A549 (cell line): ENCODE measurements at regions not wholly inside any gene's neighbourhood (a gene's known extent, or its start where the extent isn't known, plus 50 kb on each side); places are given as distances from the start of the nearest gene placed in this dataset.

Source experiments
- ATAC-seq, 2 experiments: fragments of 200-7000 bp in 1 of 2; fragments of >200 bp in 1 of 2; cut with Nextera tagmentation in 1 of 2; cut with Tn5 transposase in 1 of 2; 3 replicates each; pipeline versions ENCODE4 v1.8.0 to v1.9.1; 2018 to 2020; ENCODE audit warnings: mild to moderate bottlenecking in 1 of 2, moderate library complexity in 1 of 2
- CTCF ChIA-PET: fragments of 300-600 bp; sonication (Branson Sonifier 250); formaldehyde crosslinking; extraction: SDS; loops from one replicate; lab custom pipeline; 2021; ENCODE audit warnings: antibody characterized with exemption, inconsistent platforms; lab: Yijun Ruan, JAX
- POLR2A ChIA-PET: fragments of 350-600 bp; formaldehyde crosslinking; extraction: SDS; loops from one replicate; lab custom pipeline; 2021; ENCODE audit warnings: antibody characterized with exemption, inconsistent platforms; lab: Yijun Ruan, JAX
- DNase-seq, 2 experiments: peaks; one replicate each; pipeline versions ENCODE4 v3.0.0 to v3.0.0-alpha.2; 2011 to 2016; ENCODE audit warnings: low read depth in 1 of 2, low spot score in 1 of 2
- FAIRE-seq: peaks from 2 replicates; lab custom pipeline; 2011; peaks lifted over from hg19 to GRCh38; lab: Jason Lieb, UNC
- H3K27ac ChIP-seq, 2 experiments: fragments of >200 bp; sonication (Bioruptor Twin); formaldehyde crosslinking; 3 replicates each; pipeline ENCODE4 v1.5.1; 2016 to 2017
- H3K4me1 ChIP-seq: fragments of >200 bp; sonication (Bioruptor Twin); formaldehyde crosslinking; 3 replicates; pipeline ENCODE4 v1.6.1; 2016
- H3K4me2 ChIP-seq: fragments of >200 bp; sonication (Bioruptor Twin); formaldehyde crosslinking; 3 replicates; pipeline ENCODE4 v1.6.1; 2016
- H3K4me3 ChIP-seq: fragments of >200 bp; sonication (Bioruptor Twin); formaldehyde crosslinking; 3 replicates; pipeline ENCODE4 v1.5.1; 2016
- H3K9me3 ChIP-seq: fragments of >200 bp; sonication (Bioruptor Twin); formaldehyde crosslinking; 3 replicates; pipeline ENCODE4 v1.6.1; 2016
- CBX8 ChIP-seq: fragments of 200-600 bp; sonication (generic); IDR thresholded peaks from 2 replicates; pipeline ENCODE4 v1.6.1; 2016
- CHD4 ChIP-seq: fragments of 200-600 bp; sonication (generic); IDR thresholded peaks from 2 replicates; pipeline ENCODE4 v1.6.1; 2016; ENCODE audit warnings: antibody characterized with exemption, mild to moderate bottlenecking, borderline replicate concordance
- EHMT2 ChIP-seq: fragments of 200-600 bp; sonication (generic); IDR thresholded peaks from 2 replicates; pipeline ENCODE4 v1.6.1; 2016; ENCODE audit warnings: antibody characterized with exemption, low read depth, mild to moderate bottlenecking, moderate library complexity
- ELK1 ChIP-seq: fragments of 150-350 bp; IDR thresholded peaks from 2 replicates; pipeline ENCODE4 v1.6.1; 2014; ENCODE audit warnings: low read depth, mild to moderate bottlenecking, low read length
- FOSB ChIP-seq: fragments of 250-450 bp; sonication (Bioruptor Pico); IDR thresholded peaks from 2 replicates; pipeline ENCODE4 v1.5.0; 2020; ENCODE audit warnings: mild to moderate bottlenecking, moderate library complexity
- GATA3 ChIP-seq: IDR thresholded peaks from 2 replicates; pipeline ENCODE4 v1.6.1; 2012; ENCODE audit warnings: borderline replicate concordance
- JUN ChIP-seq, 2 experiments: fragments of >200 bp; sonication (Bioruptor Twin); formaldehyde crosslinking; IDR thresholded peaks; 2 replicates in 1 of 2; 3 replicates in 1 of 2; pipeline ENCODE4 v1.6.1; 2016 to 2017
- JUNB ChIP-seq: fragments of >200 bp; sonication (Bioruptor Twin); formaldehyde crosslinking; IDR thresholded peaks from 2 replicates; pipeline ENCODE4 v1.6.1; 2016
- MAFK ChIP-seq: fragments of 450-650 bp; IDR thresholded peaks from 2 replicates; pipeline ENCODE4 v1.6.1; 2014; ENCODE audit not compliant: partially characterized antibody
- NFE2L2 ChIP-seq: fragments of 150-350 bp; conservative IDR thresholded peaks from 2 replicates; pipeline ENCODE4 v1.6.1; 2014; ENCODE audit warnings: low read length
- PHF8 ChIP-seq: fragments of 200-600 bp; sonication (generic); IDR thresholded peaks from 2 replicates; pipeline ENCODE4 v1.6.1; 2016; ENCODE audit warnings: low read depth, mild to moderate bottlenecking, antibody characterized with exemption, moderate library complexity, borderline replicate concordance
- POLR2AphosphoS2 ChIP-seq: conservative IDR thresholded peaks from 2 replicates; pipeline ENCODE4 v1.6.1; 2012; ENCODE audit warnings: low read length, improper control_type of control experiment, inconsistent platforms
- RARB ChIP-seq: fragments of 250-450 bp; sonication (Bioruptor Pico); IDR thresholded peaks from 2 replicates; pipeline ENCODE4 v1.8.0; 2021; ENCODE audit warnings: mild to moderate bottlenecking, moderate library complexity
- REST ChIP-seq: fragments of 200-600 bp; sonication (generic); IDR thresholded peaks from 2 replicates; pipeline ENCODE4 v1.6.1; 2016; ENCODE audit warnings: antibody characterized with exemption, mild to moderate bottlenecking, moderate library complexity
- RFX5 ChIP-seq: fragments of 450-650 bp; IDR thresholded peaks from 2 replicates; pipeline ENCODE4 v1.7.1; 2014; ENCODE audit warnings: antibody characterized with exemption, mild to moderate bottlenecking, moderate library complexity
- SMC3 ChIP-seq: fragments of >200 bp; sonication (Bioruptor Twin); formaldehyde crosslinking; IDR thresholded peaks from 3 replicates; pipeline ENCODE4 v1.6.1; 2018; ENCODE audit warnings: inconsistent platforms
- WGBS: methylation state at CpG from one replicate; pipeline ENCODE4 v1.1.6; 2017; ENCODE audit errors: missing lambda C conversion rate; 5-methylcytosine and 5-hydroxymethylcytosine counted together

GRCh38 chr6:170066679-170067078 is 224.2 kb downstream of the DLL1 start:
- FAIRE-seq, result no peak
- Histone ChIP-seq H3K9me3 (no peaks in the 10 kb centered on the region), H3K27ac (no peak overlapping the region), H3K4me3 (no peak overlapping the region), H3K4me1 (no peaks in the 10 kb centered on the region), H3K4me2 (no peak overlapping the region)
- no peak for ATAC-seq
- ChIA-PET POLR2A (no interaction called here), CTCF (no interaction called here)
- no peak for TF ChIP-seq JUN (IDR thresholded peaks at IDR 0.05)
- TF ChIP-seq FOSB (CRISPR knock-in tag), result no peak
- TF ChIP-seq RARB (CRISPR knock-in tag), result no peak
- DNase-seq, result no peak
- 27% methylated on average over 7 of the region's 8 CpGs for WGBS

- ChIA-PET CTCF (no interaction called here), POLR2A (no interaction called here)
- H3K4me3 ChIP-seq, result no peak overlapping the region
- FAIRE-seq, result no peak
- H3K9me3 ChIP-seq, result no peaks in the 10 kb centered on the region
- WGBS, result 42% methylated on average over 10 of the region's 16 CpGs
- H3K4me1 ChIP-seq, result no peaks in the 10 kb centered on the region
- H3K27ac ChIP-seq, result no peak overlapping the region
- H3K4me2 ChIP-seq, result no peak overlapping the region
- TF ChIP-seq PHF8, result no peak
- TF ChIP-seq REST, result no peak
- DNase-seq, result no peak
- no peak for ATAC-seq
Measured at GRCh38 chr6:170063851-170064602, 226.9 kb downstream of the DLL1 start.

GRCh38 chr6:170063431-170063830 is 227.4 kb downstream of the DLL1 start:
- no peak overlapping the region for H3K27ac ChIP-seq
- TF ChIP-seq ELK1 (no peak), PHF8 (no peak), RFX5 (no peak), POLR2AphosphoS2 (no peak), CHD4 (no peak), GATA3 (no peak), NFE2L2 (no peak), MAFK (no peak)
- ChIA-PET CTCF (no interaction called here), POLR2A (no interaction called here)
- no peaks in the 10 kb centered on the region for H3K9me3 ChIP-seq
- no peak for FAIRE-seq
- H3K4me1 ChIP-seq, result no peaks in the 10 kb centered on the region
- no peak for DNase-seq
- no peak for ATAC-seq
- WGBS, result 67% methylated on average over 7 of the region's 16 CpGs
- H3K4me3 ChIP-seq, result no peak overlapping the region
- H3K4me2 ChIP-seq, result no peak overlapping the region

GRCh38 chr6:170062915-170063241 is 228.0 kb downstream of the DLL1 start:
- H3K4me3 ChIP-seq, result no peak overlapping the region
- no peak for FAIRE-seq
- no peak for TF ChIP-seq CBX8
- TF ChIP-seq JUNB, result no peak
- TF ChIP-seq SMC3, result no peak
- no peak for TF ChIP-seq EHMT2
- TF ChIP-seq, all 56 proteins: peak for 0
- ATAC-seq (no peak), DNase-seq (no peak)
- POLR2A ChIA-PET, result no interaction called here
- no peaks in the 10 kb centered on the region for H3K9me3 ChIP-seq
- H3K4me1 ChIP-seq, result no peaks in the 10 kb centered on the region
- CTCF ChIA-PET, result no interaction called here
- H3K4me2 ChIP-seq, result no peak overlapping the region
- H3K27ac ChIP-seq, result no peak overlapping the region
- 20% methylated on average over 1 of the region's 12 CpGs for WGBS
